CD4-positive, alpha-beta T cell treated with Interleukin-4 for 4 hours (primary cell): ENCODE measurements at regions not wholly inside any gene's neighbourhood (a gene's known extent, or its start where the extent isn't known, plus 50 kb on each side); places are given as distances from the start of the nearest gene placed in this dataset.
A peak's percentile ranks its signal among the peaks of the same experiment; 100 is the strongest.

Experiments used
- DNase-seq: peaks from one replicate; pipeline ENCODE4 v3.0.0-alpha.2; 2020

DNA sequence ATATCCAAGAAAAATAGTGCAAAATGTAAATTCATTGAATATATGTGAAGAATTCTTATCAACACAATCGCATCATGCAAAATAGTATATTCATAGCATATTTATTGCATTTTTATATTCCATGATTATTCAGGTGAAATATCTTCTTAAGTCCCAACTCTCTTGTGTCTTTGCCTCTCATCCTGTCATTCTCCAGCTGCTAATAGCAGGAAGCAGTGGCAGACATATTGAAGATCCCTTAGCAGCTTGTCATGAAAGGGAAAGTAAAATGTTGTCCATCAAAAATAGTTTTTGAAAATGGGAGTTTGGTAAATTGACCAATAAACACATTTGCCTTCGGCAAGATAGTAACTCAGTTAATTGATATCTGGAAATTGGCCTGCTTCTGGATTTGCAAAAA lies 265.3 kb upstream of the TGFBR2 start:
- DNase-seq, result no peak

DNA sequence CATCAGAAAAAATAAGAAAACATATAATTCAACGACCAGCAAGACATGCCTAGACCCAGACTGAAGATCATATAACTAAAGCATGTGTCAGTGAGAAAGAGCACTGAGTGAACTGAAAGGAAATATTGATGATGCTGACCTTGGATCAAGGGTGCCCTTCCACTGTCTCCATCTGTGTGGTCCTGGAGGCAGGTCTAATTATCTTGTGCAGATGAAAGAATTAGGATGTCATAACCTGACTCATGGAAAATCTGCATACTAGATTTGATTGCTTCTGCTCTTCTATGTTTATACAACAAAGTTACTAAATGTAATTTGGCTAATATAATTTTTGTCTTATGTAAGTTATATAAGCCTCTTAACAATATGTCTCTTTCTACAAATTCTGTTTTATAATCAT lies 264.6 kb upstream of the TGFBR2 start:
- no peak for DNase-seq

DNA sequence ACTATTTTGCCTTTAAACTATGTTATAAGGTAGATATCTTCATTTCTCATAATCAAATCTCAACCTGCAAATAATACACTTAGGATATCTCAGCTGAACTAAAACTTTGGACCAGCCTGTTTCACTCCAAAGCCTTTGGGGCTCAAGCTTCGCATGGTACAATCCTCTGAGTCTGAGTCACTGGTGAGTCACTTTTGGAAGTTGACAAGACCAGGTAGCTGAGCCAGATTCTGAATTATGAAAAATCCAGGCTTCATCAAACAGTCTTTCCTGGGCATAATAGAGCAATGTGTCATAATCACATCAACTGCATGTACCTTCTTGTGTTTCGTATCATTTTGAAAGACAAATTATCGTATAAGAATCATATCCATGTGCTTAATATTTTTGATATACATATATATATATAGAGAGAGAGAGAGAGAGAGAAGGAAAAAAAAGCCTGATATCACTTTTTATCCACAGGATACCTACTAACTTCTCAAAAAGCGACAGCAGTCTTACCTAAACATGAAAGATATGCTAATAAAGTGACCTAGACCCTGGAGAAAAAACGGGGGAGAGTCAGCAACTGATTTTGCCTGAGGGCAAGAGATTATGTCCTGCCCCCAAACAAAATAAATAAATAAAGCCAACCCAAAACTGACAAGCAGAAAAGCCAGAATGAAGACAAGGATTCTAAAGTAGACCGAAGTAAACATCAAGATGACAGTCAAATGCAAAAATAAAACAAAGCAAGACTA lies 263.9 kb upstream of the TGFBR2 start:
- no peak for DNase-seq

DNA sequence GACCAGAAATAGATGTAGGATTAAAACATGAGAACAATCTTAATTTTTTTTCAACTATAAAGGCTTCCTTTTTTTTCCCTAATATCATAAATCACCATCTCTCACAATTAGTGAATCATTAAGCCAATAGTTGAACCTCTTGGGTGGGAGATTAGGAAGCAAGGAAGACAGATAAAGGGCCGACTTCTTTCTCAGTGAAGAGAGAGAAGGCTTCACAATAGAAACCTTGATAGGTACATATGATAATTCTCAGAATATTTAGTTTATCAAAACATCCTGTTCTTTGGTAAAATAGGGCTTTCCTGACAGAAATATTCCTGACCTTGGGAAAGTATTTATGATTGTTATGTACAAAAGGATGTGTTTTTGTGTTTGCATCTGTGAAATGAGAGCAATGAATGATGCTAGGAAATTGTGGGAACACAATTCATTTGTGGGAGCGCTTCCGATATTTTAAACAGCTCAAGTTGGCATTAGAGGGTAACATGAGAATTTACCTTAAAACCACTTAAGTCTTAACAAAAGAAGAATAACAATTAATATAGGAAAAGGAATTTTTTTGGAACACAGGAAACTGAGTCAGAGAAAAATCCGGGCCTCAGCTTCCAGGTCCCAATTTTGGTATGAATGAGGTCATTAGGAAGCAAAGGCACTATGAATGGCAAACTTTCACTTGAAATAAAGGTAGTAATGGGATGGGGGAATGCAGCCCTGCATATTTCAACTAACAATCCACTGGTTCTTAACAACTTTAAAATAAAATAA lies 263.2 kb upstream of the TGFBR2 start:
- no peak for DNase-seq

GRCh38 chr3:30343861-30344260 lies 262.5 kb upstream of the TGFBR2 start:
- DNase-seq, result no peak

DNA sequence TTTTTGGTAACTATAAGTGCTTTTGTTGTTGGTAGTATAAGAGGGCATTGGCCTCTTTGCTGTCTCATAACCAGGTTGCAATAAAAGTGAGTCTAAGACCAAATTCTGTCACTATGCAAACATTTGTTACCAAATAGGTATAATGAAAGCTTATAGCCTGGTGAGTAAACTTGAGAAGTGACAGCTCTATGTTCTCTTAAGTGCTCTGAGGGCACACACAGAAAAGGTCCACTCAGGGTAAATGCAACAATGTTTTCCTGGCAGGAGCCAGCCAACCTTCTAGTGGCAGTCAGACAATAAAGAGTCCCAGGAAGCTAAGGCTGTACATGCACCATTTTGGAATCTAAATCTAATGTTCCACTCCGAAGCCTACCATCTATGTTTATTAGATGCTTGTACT lies 262.1 kb upstream of the TGFBR2 start:
- no peak for DNase-seq

GRCh38 chr3:30346933-30347320 lies 259.5 kb upstream of the TGFBR2 start:
- no peak for DNase-seq

GRCh38 chr3:30347679-30348216 lies 258.7 kb upstream of the TGFBR2 start:
- peak; percentile 30 for DNase-seq

DNA sequence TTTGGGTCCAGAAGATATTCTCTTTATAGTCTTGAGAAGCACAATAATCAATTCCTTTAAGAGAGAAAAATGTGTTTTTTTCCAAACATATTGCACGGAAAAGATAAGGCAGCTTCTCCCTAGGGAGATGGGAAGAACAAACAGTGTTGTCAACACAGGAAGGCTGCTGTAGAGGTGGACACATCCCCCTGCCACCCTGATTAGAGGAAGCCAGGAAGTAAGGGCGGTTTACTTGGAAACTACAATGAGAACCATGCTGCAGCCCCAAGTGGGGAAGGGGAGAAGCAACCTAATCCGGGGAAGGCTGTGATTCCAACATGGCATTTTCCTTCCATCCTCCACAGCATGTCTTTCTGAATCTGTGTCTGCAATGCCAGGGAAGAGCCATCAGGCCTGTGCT lies 256.9 kb upstream of the TGFBR2 start:
- no peak for DNase-seq

GRCh38 chr3:30350011-30350410 lies 256.4 kb upstream of the TGFBR2 start:
- DNase-seq, result no peak

GRCh38 chr3:30350901-30351300 lies 255.5 kb upstream of the TGFBR2 start:
- no peak for DNase-seq

DNA sequence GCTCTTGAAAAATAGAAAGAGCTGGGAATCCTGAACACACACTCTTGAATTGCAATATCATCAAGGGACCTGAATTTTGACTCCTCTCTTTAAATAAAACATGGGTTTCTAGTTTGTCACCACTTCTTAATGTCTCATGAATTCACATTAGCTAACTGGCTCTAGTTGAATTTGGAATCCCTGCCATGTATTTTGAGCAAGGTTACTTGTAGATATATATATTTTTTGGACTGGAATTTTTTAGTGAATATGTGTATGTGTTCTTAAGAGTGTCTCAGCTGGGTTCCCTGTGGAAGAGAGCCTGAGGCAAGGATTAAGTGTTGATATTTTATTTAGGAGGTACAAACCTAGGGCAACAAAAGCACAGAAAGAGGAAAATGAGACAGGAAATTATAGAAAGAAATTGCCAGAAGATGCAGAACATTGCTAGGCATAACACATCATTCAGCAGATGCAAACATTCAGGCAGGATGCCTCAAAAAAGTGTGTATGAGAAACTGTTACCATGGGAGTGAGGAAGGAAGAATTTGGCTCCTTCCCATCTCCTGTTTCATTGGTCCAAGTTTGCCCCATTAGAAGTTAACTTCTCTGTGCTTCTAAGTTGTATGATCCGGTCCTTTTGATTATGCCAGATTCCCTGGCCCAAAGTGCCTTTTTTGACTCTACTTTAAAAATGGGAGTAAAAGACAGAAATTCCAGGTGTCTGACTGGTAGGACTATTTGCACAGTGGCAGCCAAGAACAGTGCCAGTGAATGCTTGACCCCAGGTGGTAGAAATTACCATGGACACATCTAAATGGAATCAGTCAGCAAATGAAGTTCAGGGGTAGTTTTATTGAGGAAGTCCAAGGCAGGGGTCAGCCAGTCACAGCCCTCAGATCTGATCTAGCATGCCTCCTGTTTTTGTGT lies 253.7 kb upstream of the TGFBR2 start:
- no peak for DNase-seq

DNA sequence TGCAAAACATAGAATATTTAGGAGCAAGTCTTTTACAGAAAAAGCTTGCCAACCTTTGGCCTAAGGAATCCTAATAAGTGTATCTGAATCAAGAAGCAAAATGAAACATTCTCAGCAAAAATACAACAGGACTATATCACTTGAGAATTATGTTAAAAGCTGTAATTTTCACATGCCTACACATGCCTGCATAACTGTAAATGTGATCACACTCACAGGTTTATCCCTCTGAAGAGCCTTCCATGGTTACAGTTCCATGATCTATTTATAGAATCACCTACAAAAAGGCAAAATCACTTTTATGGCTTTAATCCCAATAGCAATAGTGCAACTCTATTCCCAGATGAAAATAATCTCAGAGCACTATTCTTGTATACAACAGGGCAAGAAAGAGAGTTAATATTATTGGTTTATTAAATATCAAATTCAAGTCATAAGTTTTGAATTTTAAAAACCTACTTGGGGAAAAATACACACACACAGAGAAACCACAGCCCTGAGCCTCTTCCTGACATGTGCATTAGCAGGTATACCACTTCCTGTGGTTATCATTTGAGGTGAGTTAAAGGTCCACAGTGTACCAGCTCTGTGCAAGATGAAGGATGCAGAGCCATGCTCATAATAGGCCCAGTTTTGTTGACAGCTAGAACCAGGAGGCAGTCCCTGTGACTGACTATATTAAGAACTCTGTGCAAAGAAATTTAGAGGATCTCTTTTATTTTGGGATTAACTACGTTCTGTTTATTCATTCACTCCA lies 252.5 kb upstream of the TGFBR2 start:
- peak; percentile 83 for DNase-seq

DNA sequence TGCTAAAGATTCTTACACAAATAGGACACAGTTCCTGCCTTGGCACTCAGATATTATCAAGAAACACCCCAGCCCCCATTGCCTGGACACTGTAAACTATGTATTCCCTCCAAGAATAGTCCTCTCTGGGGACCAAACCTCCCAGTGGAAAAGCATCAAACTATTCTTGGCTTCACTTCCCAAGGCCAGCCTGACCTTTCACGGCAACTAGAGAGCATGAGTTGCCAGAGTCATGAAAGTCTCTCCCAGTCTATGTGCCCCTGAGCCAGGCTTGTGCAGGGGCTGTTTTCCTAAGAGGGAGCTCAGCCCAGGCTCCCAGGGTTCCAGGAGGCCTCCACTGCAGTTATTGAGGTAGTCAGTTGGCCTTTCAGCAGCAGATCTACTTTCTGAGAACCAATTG lies 251.9 kb upstream of the TGFBR2 start:
- no peak for DNase-seq

DNA sequence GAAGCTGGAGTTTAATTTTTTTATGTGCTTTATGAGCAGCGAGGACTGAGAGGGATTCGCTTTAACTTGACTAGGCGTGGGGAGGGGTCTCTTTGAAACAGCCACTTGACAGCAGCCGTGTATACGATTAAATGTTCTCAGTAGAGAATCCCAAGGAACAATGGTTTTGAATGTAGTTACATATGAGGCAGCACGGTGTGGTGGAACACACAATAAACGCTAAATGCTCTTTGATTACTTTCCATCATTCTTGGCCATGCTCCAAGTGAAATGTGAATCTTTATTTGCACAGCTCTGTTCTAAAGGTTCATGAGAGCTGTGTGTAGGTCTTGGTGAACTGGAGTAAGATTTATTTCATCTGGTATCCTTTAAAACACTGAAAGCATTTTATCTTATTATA lies 251.4 kb upstream of the TGFBR2 start:
- no peak for DNase-seq

DNA sequence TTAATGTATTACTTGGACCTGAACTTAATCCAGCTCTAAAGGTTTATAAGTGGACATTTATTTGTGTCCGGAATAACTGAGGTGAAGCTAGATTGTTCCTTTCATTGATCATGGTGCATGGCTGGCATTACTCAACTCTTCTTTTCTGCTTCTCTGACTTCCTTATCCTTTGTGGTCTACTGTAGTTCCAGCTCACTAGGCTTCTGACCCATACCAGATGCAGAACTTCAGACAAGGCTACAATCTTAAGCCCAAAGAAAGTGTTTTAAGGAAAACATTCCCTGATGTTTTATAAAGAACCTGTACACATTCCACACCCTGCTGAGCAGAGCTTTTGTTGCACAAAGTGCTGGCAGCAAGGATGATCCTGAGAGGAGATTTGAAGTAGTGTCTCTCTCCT lies 250.8 kb upstream of the TGFBR2 start:
- no peak for DNase-seq

- DNase-seq, result no peak
Measured at GRCh38 chr3:30356866-30357753, 249.3 kb upstream of the TGFBR2 start.

DNA sequence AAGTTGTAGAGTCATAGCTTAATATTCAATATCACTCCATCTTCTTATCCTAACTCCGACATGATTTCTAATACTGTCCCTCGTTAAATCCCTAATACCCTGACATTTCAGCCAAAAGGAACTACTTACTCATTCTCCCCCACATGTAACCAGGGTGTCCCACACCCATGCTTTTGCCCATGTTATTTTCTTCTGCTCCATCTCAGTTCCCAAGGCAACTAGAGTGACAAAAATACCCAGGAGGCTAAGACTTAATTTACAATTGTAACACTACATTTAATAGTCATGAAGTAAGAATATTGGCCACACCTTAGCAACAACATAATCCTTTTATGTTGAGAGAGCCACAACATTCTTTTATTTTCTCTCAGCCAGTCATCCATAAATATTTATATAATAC lies 248.5 kb upstream of the TGFBR2 start:
- no peak for DNase-seq

DNA sequence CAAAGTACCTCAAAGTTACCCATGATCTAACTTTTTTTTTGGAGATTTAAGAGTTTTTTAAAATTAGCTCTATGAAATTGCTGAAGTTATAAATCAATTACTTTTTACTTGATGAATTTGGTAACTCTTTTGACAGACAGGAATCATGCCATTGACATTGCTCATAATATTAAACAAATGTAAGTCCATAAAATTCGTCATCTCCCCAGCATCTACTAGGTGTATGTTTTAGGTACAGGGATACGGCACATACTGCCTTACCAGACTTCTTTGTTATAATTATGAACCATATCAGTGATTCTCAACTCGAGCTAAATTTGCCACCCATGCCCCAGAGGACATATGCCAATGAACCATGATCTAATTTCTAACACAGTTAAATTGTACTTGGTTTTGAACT lies 247.5 kb upstream of the TGFBR2 start:
- no peak for DNase-seq

DNA sequence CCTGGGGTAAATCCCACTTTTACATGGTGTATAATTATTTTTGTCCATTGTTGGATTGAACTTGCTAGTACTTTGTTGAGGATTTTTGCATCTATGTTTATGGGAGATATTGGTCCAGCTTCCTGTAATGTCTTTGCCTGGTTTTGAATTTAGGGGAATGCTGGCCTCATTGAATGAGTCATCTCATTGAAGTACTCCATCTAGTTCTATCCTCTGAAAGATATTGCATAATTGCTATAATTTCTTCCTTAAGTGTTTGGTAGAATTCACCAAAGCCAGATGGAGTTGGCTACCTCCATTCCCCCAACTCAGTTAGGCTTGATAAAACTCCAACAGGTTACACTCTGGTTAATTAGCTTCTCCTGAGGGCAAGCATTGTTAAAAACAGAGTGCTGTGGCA lies 237.4 kb upstream of the TGFBR2 start:
- no peak for DNase-seq

GRCh38 chr3:30370681-30371271 lies 235.6 kb upstream of the TGFBR2 start:
- DNase-seq, result no peak
